MM.1S (cell line): ENCODE measurements at regions not wholly inside any gene's neighbourhood (a gene's known extent, or its start where the extent isn't known, plus 50 kb on each side); places are given as distances from the start of the nearest gene placed in this dataset.

Experiments used
- DNase-seq: peaks from one replicate; pipeline ENCODE4 v3.0.0-alpha.2; 2015
- H2AFZ ChIP-seq: fragments of 300-600 bp; sonication (generic); 2 replicates; pipeline ENCODE4 v1.6.0; 2016; ENCODE audit warnings: antibody characterized with exemption, low read length
- H3F3A ChIP-seq: fragments of 300-600 bp; sonication (generic); 2 replicates; pipeline ENCODE4 v1.6.1; 2016; ENCODE audit warnings: mild to moderate bottlenecking, antibody characterized with exemption, low read length, moderate library complexity, mixed read lengths; ENCODE audit not compliant: insufficient read depth
- H3K27ac ChIP-seq: fragments of 300-600 bp; sonication (generic); 2 replicates; pipeline ENCODE4 v1.5.1; 2016; ENCODE audit warnings: mild to moderate bottlenecking, low read length
- H3K27me3 ChIP-seq: fragments of 300-600 bp; sonication (generic); replicated peaks from 2 replicates; pipeline ENCODE4 v1.6.0; 2016; ENCODE audit warnings: low read length; ENCODE audit not compliant: insufficient read depth
- H3K36me3 ChIP-seq: fragments of 300-600 bp; sonication (generic); replicated peaks from 2 replicates; pipeline ENCODE4 v1.6.1; 2016; ENCODE audit warnings: mild to moderate bottlenecking, low read length, mixed read lengths; ENCODE audit not compliant: insufficient read depth
- H3K4me1 ChIP-seq: fragments of 300-600 bp; sonication (generic); 2 replicates; pipeline ENCODE4 v1.6.1; 2016; ENCODE audit warnings: low read length, mixed read lengths
- H3K4me2 ChIP-seq: fragments of 300-600 bp; sonication (generic); 2 replicates; pipeline ENCODE4 v1.6.0; 2016; ENCODE audit warnings: low read depth, low read length
- H3K4me3 ChIP-seq: fragments of 300-600 bp; sonication (generic); 2 replicates; pipeline ENCODE4 v1.5.1; 2016; ENCODE audit warnings: low read length, mixed read lengths
- H3K79me2 ChIP-seq: fragments of 300-600 bp; sonication (generic); 2 replicates; pipeline ENCODE4 v1.6.1; 2016; ENCODE audit warnings: mixed run types, low read length, mixed read lengths
- H3K9ac ChIP-seq: fragments of 300-600 bp; sonication (generic); 2 replicates; pipeline ENCODE4 v1.6.1; 2016; ENCODE audit warnings: low read length, mixed read lengths
- H3K9me2 ChIP-seq: fragments of 300-600 bp; sonication (generic); replicated peaks from 2 replicates; pipeline ENCODE4 v1.6.1; 2016; ENCODE audit warnings: mild to moderate bottlenecking, low read length, mixed read lengths; ENCODE audit not compliant: insufficient read depth
- H3K9me3 ChIP-seq: fragments of 300-600 bp; sonication (generic); replicated peaks from 2 replicates; pipeline ENCODE4 v1.6.1; 2016; ENCODE audit warnings: mild to moderate bottlenecking, low read length, mixed read lengths; ENCODE audit not compliant: insufficient read depth
- H4K20me1 ChIP-seq: fragments of 300-600 bp; sonication (generic); 2 replicates; pipeline ENCODE4 v1.6.1; 2016; ENCODE audit warnings: mild to moderate bottlenecking, low read length, moderate library complexity, mixed read lengths; ENCODE audit not compliant: insufficient read depth
- EZH2 ChIP-seq: fragments of 300-600 bp; sonication (generic); optimal IDR thresholded peaks from 2 replicates; pipeline ENCODE3; 2017; ENCODE audit warnings: low read depth, mild to moderate bottlenecking, antibody characterized with exemption, low read length, mixed read lengths
- EZH2phosphoT487 ChIP-seq: fragments of 300-600 bp; sonication (generic); IDR thresholded peaks from 2 replicates; pipeline ENCODE4 v1.6.1; 2018; ENCODE audit warnings: antibody characterized with exemption, low read length
- TF ChIP-seq, protein P1 (sequence below): fragments of 300-600 bp; sonication (generic); IDR thresholded peaks from 2 replicates; pipeline ENCODE4 v1.5.1; 2016; ENCODE audit warnings: antibody characterized with exemption, low read length, mixed read lengths

DNA sequence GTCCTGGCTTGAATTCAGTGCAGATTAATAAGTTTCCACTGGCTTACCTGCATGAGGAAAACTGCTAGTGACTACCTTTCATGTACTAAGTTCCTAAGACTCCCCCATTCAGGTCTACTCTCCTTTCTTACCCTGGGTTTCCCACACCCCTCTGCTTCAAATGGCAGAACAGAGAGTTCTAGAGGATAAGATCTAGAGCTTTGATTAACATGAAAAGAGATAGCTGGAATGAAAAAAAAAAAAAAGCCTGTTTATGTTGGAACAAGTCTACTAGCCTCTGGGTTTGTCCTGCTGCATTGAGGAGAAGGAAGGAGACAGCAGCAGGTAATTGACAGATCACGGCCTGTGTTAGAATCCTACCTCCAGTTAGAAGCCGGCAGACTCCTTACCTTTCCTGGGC, 201.4 kb upstream of the SOX4 start:
- Histone ChIP-seq H3K9ac (no peak overlapping the region), H3K36me3 (no peaks in the 10 kb centered on the region), H3K4me2 (no peak overlapping the region), H3K27me3 (no peaks in the 10 kb centered on the region), H3F3A (no peaks in the 10 kb centered on the region), H3K9me2 (no peaks in the 10 kb centered on the region), H3K27ac (no peak overlapping the region), H3K4me3 (no peak overlapping the region), H2AFZ (no peak overlapping the region), H3K79me2 (no peaks in the 10 kb centered on the region), H3K9me3 (no peaks in the 10 kb centered on the region), H3K4me1 (no peaks in the 10 kb centered on the region), H4K20me1 (no peaks in the 10 kb centered on the region)
- DNase-seq = no peak
- TF ChIP-seq EZH2 (no peak), EZH2phosphoT487 (no peak)
- TF ChIP-seq, protein P1, sequence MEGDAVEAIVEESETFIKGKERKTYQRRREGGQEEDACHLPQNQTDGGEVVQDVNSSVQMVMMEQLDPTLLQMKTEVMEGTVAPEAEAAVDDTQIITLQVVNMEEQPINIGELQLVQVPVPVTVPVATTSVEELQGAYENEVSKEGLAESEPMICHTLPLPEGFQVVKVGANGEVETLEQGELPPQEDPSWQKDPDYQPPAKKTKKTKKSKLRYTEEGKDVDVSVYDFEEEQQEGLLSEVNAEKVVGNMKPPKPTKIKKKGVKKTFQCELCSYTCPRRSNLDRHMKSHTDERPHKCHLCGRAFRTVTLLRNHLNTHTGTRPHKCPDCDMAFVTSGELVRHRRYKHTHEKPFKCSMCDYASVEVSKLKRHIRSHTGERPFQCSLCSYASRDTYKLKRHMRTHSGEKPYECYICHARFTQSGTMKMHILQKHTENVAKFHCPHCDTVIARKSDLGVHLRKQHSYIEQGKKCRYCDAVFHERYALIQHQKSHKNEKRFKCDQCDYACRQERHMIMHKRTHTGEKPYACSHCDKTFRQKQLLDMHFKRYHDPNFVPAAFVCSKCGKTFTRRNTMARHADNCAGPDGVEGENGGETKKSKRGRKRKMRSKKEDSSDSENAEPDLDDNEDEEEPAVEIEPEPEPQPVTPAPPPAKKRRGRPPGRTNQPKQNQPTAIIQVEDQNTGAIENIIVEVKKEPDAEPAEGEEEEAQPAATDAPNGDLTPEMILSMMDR = no peak

DNA sequence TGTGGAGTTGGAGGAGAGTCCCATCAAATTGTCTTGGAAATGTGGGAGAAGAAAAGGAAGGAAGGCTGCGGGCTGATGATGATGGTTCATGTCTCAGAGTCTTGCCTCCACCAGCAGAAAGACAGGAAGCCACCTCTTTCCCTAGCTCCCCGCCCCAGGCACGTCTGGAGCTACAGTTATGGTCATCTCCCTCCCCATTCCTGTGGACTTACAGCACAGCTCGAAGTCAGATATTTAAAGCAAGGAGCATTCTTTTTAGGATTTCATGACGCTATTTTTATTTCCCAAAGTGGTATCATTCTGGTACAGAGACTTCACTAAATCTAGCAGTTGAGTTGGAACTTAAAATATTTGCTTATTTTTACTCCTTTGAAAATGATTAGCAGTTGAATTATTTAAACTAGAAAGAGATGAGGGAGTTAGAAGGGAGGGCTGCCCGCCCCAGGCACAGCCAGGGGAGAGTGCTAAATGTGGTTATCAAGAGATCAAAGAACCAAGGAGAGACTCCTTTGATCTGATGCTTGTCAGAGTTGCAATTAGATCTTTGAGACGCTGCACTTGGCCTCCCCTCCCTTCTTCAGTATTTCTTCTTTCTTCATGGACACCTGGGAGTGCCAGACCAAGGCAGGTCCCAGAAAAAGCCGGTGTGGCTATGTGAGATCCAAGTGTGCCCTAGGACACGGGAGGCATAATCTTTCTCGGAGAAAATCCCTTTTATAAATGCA, 199.9 kb upstream of the SOX4 start:
- Histone ChIP-seq H3K9ac (no peak overlapping the region), H3K27me3 (no peaks in the 10 kb centered on the region), H3K4me3 (no peak overlapping the region), H3K9me3 (no peaks in the 10 kb centered on the region), H3K4me2 (no peak overlapping the region), H3K4me1 (no peaks in the 10 kb centered on the region), H3K27ac (no peak overlapping the region), H3K36me3 (no peaks in the 10 kb centered on the region), H4K20me1 (no peaks in the 10 kb centered on the region), H3K79me2 (no peaks in the 10 kb centered on the region), H3F3A (no peaks in the 10 kb centered on the region), H2AFZ (no peak overlapping the region), H3K9me2 (no peaks in the 10 kb centered on the region)
- no peak for DNase-seq
- TF ChIP-seq EZH2 (no peak), EZH2phosphoT487 (no peak)

DNA sequence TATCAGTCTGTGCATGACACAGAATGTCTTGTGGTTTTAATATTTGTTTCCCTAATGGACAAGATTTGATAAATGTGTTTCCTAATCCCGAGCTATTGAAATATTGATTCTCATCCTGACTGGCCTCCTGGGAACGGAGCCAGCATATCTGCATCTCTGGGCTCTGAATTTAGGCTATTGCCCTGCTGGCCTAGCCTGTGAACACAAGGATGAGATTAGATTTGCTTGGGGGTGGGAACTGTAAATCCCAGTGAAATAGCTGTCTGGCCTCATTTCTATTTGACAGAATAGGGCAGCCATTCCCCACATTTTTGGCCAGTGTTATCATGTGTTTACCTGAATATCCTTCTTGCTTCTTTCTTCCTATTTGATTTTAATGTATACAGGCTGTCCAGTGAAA, 198.4 kb upstream of the SOX4 start:
- Histone ChIP-seq H3K36me3 (no peaks in the 10 kb centered on the region), H3K27ac (no peak overlapping the region), H3K79me2 (no peaks in the 10 kb centered on the region), H3K27me3 (no peaks in the 10 kb centered on the region), H3K9me3 (no peaks in the 10 kb centered on the region), H2AFZ (no peak overlapping the region), H4K20me1 (no peaks in the 10 kb centered on the region), H3K4me3 (no peak overlapping the region), H3F3A (no peaks in the 10 kb centered on the region), H3K9me2 (no peaks in the 10 kb centered on the region), H3K9ac (no peak overlapping the region), H3K4me2 (no peak overlapping the region), H3K4me1 (no peaks in the 10 kb centered on the region)
- no peak for DNase-seq
- no peak for TF ChIP-seq EZH2phosphoT487
- TF ChIP-seq, protein P1 = no peak
- no peak for TF ChIP-seq EZH2

DNA sequence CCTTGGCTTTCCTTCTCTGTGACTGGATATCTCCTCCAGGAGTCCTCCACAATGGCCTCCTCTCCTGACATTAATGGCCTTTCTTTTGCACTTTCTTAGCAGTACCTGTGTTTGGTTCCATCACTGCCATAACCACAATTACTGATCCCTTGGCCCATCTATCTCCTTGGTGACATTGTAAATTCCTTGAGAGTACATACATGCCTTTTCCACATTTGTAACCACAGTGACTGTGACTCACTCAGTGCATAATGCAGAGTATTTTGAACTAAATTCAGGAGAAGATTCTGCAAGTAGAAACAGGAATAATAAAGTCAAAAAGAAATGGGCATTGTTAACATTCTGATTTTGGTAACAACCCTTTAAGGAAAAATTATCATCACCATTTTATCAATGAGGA, 197.2 kb upstream of the SOX4 start:
- no peaks in the 10 kb centered on the region for H3K79me2 ChIP-seq
- no peak for DNase-seq
- no peaks in the 10 kb centered on the region for H3K9me2 ChIP-seq
- TF ChIP-seq, protein P1 = no peak
- no peak for TF ChIP-seq EZH2phosphoT487
- TF ChIP-seq EZH2 = no peak
- H2AFZ ChIP-seq = no peak overlapping the region
- H3K9ac ChIP-seq = no peak overlapping the region
- no peaks in the 10 kb centered on the region for H3K36me3 ChIP-seq
- H3F3A ChIP-seq = no peaks in the 10 kb centered on the region
- no peaks in the 10 kb centered on the region for H4K20me1 ChIP-seq
- H3K4me3 ChIP-seq = no peak overlapping the region
- H3K4me2 ChIP-seq = no peak overlapping the region
- no peaks in the 10 kb centered on the region for H3K9me3 ChIP-seq
- no peak overlapping the region for H3K27ac ChIP-seq
- no peaks in the 10 kb centered on the region for H3K27me3 ChIP-seq
- H3K4me1 ChIP-seq = no peaks in the 10 kb centered on the region
